ENCODE measurements at regions not wholly inside any gene's neighbourhood (a gene's known extent, or its start where the extent isn't known, plus 50 kb on each side); places are given as distances from the start of the nearest gene placed in this dataset.

DNA sequence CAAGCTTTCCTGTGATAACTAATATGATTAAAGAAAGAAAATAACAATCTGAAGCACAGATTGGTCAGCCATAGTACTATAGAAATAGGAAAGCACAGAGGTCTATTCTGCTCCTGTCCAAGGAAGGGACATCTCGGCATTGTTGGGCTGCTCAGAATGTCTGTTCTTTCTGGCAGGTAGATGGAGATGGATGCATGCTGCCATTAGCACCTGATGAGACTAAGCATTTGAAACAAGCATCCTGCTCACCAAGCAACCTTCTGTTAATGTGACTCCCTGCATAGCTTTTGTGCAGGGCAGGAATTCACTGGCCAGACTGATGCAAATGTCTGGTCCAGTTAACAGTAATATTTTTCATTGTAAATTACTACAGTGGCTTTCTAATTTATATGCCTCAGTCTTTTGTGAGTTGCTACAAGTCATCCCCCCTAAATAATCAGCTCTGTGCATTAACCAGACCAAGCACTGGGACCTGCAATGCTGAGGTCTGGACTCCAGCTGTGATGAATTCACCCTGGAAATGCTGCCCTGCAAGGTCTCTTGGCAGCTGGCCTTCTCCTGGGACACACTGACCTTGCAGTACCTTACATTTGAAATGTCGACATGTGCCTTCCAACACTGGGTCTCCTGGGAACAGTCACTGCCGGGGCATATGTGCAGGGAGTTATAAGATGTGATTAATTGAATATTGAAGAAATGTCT is 1123.7 kb downstream of the IGSF11 start:
- TF ChIP-seq, protein P1, sequence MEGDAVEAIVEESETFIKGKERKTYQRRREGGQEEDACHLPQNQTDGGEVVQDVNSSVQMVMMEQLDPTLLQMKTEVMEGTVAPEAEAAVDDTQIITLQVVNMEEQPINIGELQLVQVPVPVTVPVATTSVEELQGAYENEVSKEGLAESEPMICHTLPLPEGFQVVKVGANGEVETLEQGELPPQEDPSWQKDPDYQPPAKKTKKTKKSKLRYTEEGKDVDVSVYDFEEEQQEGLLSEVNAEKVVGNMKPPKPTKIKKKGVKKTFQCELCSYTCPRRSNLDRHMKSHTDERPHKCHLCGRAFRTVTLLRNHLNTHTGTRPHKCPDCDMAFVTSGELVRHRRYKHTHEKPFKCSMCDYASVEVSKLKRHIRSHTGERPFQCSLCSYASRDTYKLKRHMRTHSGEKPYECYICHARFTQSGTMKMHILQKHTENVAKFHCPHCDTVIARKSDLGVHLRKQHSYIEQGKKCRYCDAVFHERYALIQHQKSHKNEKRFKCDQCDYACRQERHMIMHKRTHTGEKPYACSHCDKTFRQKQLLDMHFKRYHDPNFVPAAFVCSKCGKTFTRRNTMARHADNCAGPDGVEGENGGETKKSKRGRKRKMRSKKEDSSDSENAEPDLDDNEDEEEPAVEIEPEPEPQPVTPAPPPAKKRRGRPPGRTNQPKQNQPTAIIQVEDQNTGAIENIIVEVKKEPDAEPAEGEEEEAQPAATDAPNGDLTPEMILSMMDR (IDR thresholded peaks at IDR 0.05): no peak

DNA sequence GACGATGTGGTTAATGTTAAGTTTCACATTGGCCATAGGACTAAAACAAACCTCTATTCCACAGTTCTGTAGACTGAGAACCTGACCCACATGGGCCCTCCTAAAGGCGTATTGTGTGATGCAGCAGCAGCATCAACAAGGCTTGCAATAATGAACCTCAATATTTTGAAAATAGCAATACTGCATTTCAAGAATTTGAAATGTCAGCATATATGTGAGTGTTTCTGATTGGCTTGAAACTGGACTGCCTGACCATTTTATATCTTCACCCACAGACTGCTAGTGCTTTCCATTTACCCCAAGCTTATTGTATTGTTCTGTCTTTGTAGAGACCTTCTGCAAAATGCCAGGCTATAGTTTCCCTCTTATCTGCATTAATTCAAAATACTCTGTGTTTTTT is 1122.3 kb downstream of the IGSF11 start:
- TF ChIP-seq, protein P1 (IDR thresholded peaks at IDR 0.05): no peak

DNA sequence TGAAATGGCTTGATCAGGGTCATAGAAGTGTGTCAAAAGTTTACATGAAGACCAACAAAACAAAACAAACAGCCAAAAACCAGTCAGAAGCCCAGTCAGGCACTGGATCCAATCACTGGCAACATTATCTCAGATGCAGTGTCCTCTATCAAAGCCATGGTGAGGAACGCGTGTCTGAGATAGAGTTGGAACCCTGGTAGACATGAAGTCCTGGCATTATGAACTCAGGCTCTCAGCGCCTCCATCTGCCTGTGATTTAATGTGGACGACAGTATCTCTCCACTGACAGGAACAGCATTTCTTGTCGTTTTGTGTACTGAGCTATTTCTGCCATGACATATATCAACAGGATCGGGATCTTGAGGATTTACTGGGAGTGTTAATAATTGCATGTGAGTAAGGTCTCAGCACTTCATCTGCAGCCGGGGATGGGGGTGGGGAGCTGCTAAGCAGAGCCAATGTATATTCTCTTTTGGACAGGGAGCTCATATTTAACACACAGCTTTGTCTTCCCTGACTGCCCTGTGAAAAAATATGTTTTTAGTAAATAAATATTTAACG is 1120.0 kb downstream of the IGSF11 start:
- TF ChIP-seq, protein P1 (IDR thresholded peaks at IDR 0.05): no peak

DNA sequence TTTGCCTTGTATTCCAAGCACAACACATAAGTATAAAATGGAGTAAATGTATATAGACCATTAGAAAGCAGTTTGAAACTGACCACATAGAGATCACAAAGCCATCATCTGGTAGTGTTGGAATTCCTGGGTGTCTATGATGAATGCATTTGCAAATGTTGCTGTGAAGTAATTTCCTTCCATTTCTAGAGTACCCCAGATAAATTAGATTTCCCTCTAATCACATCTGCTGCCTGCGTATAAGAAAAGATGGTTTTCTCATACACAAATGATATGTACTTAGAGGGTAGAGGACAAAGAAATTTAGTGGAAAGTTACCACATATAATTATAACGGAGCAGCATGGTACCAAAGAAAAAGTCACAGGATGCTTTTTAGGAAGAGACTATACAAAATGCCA is 1117.8 kb downstream of the IGSF11 start:
- TF ChIP-seq, protein P1 (IDR thresholded peaks at IDR 0.05): no peak

DNA sequence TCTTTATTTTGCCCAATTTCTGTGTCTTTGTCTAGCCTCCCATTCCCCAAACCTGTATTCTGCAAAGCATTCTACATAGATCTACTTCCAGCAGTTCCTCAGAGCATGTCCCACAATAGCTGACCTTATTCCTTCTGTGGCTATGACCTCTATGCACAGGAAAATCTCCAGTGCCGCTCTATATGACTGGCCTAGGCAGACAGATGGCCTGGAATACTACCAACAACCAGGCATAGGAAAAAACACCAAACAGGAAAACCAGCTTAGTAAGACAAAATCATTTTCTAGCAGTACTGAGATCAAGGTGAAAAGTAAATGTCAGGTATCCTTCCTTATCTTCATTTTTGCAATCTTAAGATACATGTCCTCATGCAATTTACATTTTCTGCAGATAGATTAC is 1115.0 kb downstream of the IGSF11 start:
- TF ChIP-seq, protein P1 (IDR thresholded peaks at IDR 0.05): no peak

DNA sequence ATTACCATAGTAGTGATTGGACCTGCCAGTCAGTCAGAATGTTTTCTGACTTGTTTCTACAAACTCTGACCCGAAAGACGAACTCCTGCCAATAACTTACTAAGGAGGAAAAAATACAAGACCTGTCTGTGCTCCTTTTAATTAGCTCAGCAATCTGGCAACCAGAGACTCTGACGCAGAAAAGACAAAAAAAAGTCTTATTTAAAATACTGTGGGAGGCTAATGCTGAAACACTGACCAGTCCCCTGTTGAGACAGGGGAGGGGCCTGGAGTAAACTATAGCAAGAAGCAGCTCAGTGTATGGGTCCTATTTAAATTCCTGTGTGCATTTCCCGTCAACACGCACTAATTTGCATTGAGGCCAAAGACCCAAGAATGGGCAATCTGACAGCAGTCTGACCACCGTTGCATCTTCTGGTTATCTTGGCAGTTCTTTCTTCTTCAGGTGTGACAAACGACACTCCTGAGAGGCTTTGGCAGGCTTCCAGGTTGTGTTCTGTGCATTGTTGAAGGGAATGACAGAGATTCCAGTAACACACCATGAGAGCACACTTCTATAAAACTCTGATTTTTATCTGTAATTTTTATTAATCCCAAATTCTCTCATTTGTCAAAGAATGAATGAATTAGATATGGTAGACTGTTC is 1114.3 kb downstream of the IGSF11 start:
- TF ChIP-seq, protein P1 (IDR thresholded peaks at IDR 0.05): no peak

DNA sequence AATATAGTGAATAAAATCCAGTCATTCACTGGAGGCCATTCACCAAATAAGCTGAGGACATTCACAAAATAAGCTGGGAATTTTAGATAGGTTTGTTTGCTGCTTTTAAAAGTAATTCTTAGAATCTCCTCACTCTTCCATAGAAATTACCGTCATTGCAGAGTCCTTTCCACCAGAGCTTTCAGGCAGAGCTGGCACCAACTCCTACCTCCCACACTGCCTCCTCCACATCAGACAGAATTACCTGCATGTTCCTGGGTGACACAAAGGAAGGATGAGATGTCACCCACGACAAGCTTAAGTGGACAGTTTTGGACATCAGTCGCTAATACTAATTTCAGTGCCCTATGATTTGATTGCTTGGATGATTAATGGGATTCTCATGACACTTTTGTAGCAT is 1113.2 kb downstream of the IGSF11 start:
- TF ChIP-seq, protein P1 (IDR thresholded peaks at IDR 0.05): no peak

All from LNCAP (cell line).